Glutamatergic neuron (in vitro differentiated cells): ENCODE measurements at regions not wholly inside any gene's neighbourhood (a gene's known extent, or its start where the extent isn't known, plus 50 kb on each side); places are given as distances from the start of the nearest gene placed in this dataset.

Experiments used
- DNase-seq: peaks from one replicate; pipeline ENCODE4 v3.0.0; 2022
- H3K27ac Mint-ChIP-seq: one replicate; pipeline ENCODE4 v1.8.0; 2020; ENCODE audit warnings: mild to moderate bottlenecking, mixed read lengths, inconsistent platforms; ENCODE audit not compliant: unreplicated experiment
- H3K27me3 Mint-ChIP-seq: one replicate; pipeline ENCODE4 v1.8.0; 2020; ENCODE audit warnings: mild to moderate bottlenecking, moderate library complexity, mixed read lengths, inconsistent platforms; ENCODE audit not compliant: unreplicated experiment
- H3K36me3 Mint-ChIP-seq: one replicate; pipeline ENCODE4 v1.8.0; 2020; ENCODE audit warnings: mild to moderate bottlenecking, mixed read lengths, inconsistent platforms; ENCODE audit not compliant: unreplicated experiment
- H3K4me1 Mint-ChIP-seq: one replicate; pipeline ENCODE4 v1.8.0; 2020; ENCODE audit warnings: mild to moderate bottlenecking, low read depth, mixed read lengths, inconsistent platforms; ENCODE audit not compliant: unreplicated experiment
- H3K4me3 Mint-ChIP-seq: one replicate; pipeline ENCODE4 v1.8.0; 2020; ENCODE audit warnings: mild to moderate bottlenecking, mixed read lengths, inconsistent platforms; ENCODE audit not compliant: unreplicated experiment
- H3K9me3 Mint-ChIP-seq: one replicate; pipeline ENCODE4 v1.8.0; 2020; ENCODE audit warnings: mild to moderate bottlenecking, moderate library complexity, mixed read lengths, inconsistent platforms; ENCODE audit not compliant: unreplicated experiment
- TF ChIP-seq, protein P1 (sequence below): fragments of 200-600 bp; sonication (generic); IDR thresholded peaks from one replicate; pipeline ENCODE4 v1.5.0; 2021; ENCODE audit not compliant: partially characterized antibody, unreplicated experiment

DNA sequence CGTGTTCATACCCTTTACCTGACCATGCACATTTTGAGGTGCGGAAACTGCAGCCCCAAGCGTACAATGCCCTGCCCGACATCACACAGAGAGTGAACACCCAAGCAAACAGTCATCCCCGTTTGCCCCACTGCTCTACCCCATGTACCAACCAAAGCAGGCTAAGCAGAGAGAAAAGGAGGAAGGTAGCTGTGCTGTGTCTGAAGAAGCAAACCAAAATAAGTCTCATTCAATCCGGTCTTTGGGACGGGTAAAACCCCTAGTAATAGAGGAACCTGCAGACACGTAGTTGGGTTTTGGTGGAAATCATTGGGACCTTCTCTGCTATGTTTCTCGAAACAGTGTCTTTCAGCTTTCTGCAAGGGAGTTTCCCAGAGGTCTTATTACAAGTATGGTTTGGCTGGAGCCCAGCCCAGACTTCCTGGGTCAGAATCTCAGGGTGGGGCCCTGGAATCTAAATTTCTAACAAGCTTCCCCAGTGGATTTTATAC, 164.6 kb upstream of the HES1 start:
- DNase-seq: no peak
- Mint-ChIP-seq H3K27ac (no peak overlapping the region), H3K36me3 (no peaks in the 10 kb centered on the region), H3K9me3 (peaks cover 1% of the 10 kb centered on the region), H3K4me3 (no peak overlapping the region), H3K27me3 (peaks cover 3% of the 10 kb centered on the region), H3K4me1 (peaks cover 8% of the 10 kb centered on the region)
- TF ChIP-seq, protein P1, sequence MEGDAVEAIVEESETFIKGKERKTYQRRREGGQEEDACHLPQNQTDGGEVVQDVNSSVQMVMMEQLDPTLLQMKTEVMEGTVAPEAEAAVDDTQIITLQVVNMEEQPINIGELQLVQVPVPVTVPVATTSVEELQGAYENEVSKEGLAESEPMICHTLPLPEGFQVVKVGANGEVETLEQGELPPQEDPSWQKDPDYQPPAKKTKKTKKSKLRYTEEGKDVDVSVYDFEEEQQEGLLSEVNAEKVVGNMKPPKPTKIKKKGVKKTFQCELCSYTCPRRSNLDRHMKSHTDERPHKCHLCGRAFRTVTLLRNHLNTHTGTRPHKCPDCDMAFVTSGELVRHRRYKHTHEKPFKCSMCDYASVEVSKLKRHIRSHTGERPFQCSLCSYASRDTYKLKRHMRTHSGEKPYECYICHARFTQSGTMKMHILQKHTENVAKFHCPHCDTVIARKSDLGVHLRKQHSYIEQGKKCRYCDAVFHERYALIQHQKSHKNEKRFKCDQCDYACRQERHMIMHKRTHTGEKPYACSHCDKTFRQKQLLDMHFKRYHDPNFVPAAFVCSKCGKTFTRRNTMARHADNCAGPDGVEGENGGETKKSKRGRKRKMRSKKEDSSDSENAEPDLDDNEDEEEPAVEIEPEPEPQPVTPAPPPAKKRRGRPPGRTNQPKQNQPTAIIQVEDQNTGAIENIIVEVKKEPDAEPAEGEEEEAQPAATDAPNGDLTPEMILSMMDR: no peak

DNA sequence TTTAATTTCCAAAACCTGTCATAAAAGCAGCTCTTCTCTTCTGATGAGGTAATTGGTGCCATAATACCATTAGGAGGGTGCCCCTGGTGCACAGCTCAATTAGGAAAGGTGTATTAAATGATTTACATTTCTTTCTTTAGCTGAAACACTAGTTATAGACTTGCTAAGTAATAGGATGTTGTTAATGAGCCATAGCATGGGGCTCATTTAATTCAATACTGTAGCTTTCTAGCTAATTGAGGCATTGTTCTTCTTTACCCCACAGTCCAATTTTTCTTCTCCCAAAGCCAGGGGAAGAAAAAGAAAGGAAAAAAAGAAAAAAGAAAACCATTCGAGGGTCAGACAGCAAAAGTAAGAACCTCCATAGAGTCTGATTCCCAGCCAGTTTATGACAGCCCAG, 164.0 kb upstream of the HES1 start:
- TF ChIP-seq, protein P1: no peak
- Mint-ChIP-seq H3K27me3 (peaks cover 3% of the 10 kb centered on the region), H3K4me3 (no peak overlapping the region), H3K4me1 (peaks cover 8% of the 10 kb centered on the region), H3K9me3 (peaks cover 1% of the 10 kb centered on the region), H3K36me3 (no peaks in the 10 kb centered on the region), H3K27ac (no peak overlapping the region)
- DNase-seq: no peak

DNA sequence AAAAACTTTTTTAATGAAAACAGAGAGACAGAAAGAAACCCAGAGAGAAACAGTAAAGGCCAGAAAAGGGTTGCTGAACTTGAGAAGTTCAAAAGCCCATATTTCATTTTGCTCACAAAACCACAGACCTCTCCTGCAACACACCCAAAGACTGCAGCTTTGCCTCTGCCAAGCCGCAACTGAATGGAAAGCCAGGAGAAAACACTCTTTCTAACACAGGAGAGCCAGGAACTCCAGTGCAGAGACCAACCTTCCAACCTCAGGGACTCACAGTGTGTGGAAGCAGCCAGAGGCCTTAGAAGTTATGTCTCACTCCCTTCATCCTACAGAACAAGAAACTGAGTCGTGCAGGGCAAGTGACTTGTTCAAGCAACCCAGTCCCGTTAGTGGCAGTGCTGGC, 163.1 kb upstream of the HES1 start:
- peaks cover 1% of the 10 kb centered on the region for H3K9me3 Mint-ChIP-seq
- H3K27ac Mint-ChIP-seq: no peak overlapping the region
- H3K4me1 Mint-ChIP-seq: peaks cover 8% of the 10 kb centered on the region
- peaks cover 3% of the 10 kb centered on the region for H3K27me3 Mint-ChIP-seq
- DNase-seq: no peak
- TF ChIP-seq, protein P1: no peak
- H3K4me3 Mint-ChIP-seq: no peak overlapping the region
- H3K36me3 Mint-ChIP-seq: no peaks in the 10 kb centered on the region

DNA sequence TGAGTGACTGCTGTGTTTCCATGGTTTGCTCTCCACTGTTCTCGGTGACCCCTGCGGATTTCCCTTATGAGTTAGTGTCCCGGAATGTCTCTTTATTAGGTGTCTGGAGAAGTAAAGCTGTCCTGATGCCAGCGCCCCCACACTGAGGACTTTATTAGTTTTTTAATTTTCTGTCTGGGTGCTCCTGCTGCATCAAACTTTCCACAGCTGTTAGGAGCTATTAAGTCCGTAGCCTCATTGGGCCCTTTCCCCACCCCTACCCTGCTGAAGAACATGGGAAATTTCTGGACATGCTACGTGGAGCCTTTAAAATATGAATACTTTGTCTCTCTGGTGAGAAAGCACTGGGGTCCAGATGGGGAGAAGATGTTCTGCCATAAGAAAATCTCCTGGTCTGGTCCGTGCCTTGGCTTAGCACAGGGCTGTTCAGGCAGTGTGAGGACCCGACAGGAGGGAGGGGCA, 161.7 kb upstream of the HES1 start:
- no peaks in the 10 kb centered on the region for H3K36me3 Mint-ChIP-seq
- H3K4me3 Mint-ChIP-seq: no peak overlapping the region
- peaks cover 8% of the 10 kb centered on the region for H3K4me1 Mint-ChIP-seq
- no peak overlapping the region for H3K27ac Mint-ChIP-seq
- H3K9me3 Mint-ChIP-seq: peaks cover 1% of the 10 kb centered on the region
- peaks cover 3% of the 10 kb centered on the region for H3K27me3 Mint-ChIP-seq
- no peak for DNase-seq
- TF ChIP-seq, protein P1: no peak

DNA sequence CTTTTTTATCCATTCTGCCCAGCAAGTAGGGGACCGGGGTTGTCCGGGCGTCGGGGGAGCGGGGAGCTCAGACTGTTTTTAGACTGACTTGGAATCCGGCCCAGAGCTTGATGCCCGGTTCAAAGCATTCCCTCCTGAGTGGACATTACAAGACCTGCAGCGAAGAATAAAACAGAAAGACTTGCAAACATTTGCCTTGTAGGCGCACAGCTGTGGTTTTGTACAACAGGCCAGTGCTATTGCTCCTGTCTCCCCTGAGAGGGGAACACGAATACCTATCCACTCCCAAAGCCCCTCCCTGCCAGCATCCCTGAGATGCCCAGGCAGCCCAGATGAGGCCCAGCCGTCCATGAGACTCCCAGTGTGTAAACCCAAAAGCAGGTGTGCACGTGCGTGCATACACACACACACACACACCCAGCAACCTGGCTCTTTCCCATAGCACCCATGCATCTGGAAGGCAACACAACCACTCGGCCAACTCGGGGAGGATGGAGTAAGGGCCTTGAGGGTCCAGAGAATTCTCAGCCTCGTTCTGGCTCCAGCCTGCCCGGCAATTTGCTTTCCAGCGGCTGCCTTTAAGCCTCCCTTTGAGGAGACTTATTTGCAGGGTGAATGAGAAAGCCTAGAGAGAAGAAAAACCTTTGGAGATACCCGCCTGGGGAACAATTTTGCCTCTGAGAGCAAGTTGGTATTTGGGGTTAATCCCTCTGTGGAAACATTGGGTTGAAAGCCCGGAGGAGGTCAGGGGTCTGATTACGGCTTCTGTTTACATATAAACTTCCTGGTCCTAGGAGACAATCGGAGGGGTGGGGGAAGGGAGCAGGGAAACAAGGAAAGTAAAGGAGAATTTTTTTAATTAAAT, 161.0 kb upstream of the HES1 start:
- peaks cover 8% of the 10 kb centered on the region for H3K4me1 Mint-ChIP-seq
- DNase-seq: no peak
- TF ChIP-seq, protein P1: no peak
- peaks cover 1% of the 10 kb centered on the region for H3K9me3 Mint-ChIP-seq
- peaks cover 3% of the 10 kb centered on the region for H3K27me3 Mint-ChIP-seq
- no peak overlapping the region for H3K4me3 Mint-ChIP-seq
- no peaks in the 10 kb centered on the region for H3K36me3 Mint-ChIP-seq
- H3K27ac Mint-ChIP-seq: no peak overlapping the region
